T follicular helper cell (primary cell): ENCODE measurements at regions not wholly inside any gene's neighbourhood (a gene's known extent, or its start where the extent isn't known, plus 50 kb on each side); places are given as distances from the start of the nearest gene placed in this dataset.
"Not testable (repeated sequence)": the region's sequence is repeated elsewhere in the genome, so short reads cannot be mapped to it uniquely, and the experiment has no call there.

ENCODE experiments used
- DNase-seq: peaks from one replicate; pipeline ENCODE4 v3.0.0-alpha.2; 2020; ENCODE audit warnings: low read depth

DNA sequence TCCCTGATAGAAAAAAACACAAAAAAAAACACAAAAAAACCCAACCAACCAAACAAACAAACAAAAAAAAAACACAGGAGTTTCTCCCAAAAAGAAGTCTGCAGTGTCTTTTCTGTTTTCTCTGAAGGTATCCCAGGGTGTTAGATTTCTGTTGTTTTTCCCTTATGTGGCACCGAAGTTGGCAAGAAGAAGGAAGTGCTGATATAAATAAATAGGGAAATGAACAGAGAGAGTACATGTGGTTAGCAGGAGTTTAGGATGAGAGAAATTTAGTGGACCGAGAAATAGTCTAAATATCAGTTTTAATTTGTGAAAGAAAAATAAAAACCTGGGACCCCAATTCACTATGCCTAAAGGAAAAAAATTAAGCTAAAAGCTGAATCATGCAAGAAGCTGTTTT is 287.0 kb upstream of the SGCG start:
- DNase-seq, result no peak

DNA sequence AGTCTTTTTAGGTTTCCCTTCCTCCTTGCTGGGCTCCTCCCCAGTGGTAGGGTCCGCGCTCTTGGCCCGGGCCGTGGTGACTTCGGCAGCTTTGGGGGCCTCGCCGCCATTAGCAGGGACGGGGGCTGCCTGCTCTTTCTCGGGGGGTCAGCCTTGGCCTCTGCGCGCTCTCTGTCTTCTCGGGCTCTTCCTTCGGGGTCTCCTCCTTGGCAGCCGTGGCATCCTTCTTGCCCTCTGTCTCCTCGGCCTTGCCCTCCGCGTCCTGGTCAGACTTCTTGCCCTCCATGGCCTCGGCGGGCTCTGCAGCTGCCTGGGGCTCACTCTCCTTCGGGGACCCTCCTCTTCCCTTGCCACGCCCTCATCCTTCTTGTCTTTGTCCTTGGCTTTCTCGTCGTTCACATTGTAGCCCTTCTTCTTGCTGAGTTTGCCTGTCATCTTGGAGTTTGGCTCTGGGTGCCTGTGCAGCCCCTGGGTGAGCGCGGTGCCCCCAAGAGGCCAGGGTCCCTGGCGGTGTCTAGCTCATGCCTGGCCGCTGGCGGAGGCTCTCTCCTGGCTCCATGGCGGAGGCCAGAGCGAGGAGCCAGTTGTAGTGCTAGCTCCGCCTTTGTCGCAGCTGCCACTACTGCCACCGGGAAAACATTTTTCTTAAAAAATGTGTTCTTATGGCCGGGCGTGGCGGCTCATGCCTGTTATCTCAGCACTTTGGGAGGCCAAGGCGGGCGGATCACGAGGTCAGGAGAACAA is 283.0 kb upstream of the SGCG start:
- no peak for DNase-seq

DNA sequence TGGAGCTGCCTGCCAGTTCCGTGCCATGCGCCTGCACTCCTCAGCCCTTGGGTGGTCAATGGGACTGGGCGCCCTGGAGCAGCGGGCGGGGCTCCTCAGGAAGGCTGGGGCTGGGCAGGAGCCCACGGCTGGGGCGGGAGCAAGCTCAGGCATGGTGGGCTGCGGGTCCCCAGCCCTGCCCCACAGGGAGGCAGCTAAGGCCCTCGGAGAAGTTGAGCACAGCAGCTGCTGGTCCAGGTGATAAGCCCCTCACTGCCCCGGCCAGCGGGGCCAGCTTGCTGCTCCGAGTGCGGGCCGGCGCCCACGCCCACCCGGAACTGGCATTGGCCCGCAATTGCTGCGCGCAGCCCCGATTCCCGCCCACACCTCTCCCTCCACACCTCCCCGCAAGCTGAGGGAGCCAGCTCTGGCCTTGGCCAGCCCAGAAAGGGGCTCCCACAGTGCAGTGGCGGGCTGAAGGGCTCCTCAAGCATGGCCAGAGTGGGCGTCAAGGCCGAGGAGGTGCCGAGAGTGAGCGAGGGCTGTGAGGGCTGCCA is 280.3 kb upstream of the SGCG start:
- DNase-seq, result not testable (repeated sequence)

DNA sequence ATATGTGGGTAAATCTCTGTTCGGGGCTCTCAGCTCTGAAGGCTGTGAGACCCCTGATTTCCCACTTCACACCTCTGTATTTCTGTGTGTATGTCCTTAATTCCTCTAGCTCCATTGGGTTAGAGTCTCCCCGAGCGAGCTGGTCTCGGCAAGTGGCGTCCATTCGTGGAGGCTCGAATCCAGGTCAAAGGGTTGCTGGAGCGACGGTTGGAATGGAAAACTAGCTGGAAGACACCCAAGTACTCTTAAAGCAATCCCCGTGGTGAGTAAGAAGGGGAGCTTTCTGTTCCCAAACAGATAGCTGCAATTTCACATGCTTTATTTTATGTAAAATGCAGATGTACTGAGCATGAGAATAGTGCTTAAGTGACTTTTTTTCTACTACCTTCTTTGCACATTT is 277.5 kb upstream of the SGCG start:
- no peak for DNase-seq

DNA sequence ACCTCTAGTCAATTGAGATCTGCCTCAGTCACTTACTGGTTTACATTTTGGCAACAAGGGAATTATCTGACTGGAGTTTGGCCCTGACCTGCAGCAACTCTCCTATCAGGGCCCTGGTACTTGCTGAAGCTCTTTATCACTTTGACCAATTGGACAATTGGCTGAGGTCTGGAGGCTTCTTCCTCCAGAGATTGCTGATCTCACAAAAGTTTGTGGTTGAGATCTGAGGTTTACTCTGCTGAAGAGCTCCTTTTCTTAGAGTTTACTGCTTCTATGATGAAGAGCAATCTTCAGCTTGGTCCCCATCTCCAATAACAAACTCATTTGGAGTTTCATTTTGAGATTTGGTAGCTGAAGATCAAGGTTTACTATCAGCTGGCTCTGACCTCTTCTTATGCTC is 276.9 kb upstream of the SGCG start:
- no peak for DNase-seq

DNA sequence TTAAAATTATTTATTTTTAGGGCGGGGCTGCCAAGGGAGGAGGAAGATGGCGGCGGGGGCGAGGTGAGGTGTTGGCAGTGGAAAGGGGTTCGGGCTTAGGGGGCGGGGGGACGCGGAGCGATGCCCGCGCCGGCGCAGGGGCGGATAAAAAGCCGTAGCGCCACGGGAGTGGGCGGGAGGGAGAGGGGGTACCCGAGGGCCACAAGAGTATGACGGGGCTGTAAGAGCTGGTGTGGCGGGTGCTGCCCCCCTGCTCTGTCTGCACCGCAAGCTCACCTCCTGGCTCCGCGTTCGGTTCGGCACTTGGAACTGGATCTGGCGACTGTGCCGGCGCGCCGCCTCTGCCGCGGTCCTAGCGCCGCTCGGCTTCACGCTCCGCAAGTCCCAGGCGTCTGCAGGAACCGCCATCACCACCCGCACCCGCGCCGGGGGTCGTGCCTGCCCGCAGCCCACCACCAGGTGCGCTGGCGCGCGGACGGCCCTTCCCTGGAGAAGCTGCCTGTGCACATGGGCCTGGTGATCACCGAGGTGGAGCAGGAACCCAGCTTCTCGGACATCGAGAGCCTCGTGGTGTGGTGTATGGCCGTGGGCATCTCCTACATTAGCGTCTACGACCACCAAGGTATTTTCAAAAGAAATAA is 265.2 kb upstream of the SGCG start:
- DNase-seq, result no peak

DNA sequence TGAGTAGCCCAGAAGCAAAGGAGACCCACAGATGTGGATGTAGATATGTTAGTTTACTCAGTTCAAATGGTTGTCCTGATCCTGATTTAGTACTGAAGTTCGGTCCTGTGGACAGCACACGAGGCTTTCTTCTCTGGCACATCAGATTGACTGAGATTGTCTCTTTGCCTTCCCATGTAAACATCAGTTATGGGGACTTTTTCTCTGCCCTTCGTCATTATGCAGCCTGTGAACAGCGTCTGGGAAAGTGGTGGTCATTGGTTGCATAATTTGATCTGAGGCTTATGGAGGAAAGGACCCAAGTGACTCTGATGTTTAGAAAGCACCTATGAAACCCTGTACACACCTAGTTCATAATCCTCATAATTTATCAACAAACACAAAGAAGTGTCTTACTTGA is 264.5 kb upstream of the SGCG start:
- DNase-seq, result not testable (repeated sequence)

DNA sequence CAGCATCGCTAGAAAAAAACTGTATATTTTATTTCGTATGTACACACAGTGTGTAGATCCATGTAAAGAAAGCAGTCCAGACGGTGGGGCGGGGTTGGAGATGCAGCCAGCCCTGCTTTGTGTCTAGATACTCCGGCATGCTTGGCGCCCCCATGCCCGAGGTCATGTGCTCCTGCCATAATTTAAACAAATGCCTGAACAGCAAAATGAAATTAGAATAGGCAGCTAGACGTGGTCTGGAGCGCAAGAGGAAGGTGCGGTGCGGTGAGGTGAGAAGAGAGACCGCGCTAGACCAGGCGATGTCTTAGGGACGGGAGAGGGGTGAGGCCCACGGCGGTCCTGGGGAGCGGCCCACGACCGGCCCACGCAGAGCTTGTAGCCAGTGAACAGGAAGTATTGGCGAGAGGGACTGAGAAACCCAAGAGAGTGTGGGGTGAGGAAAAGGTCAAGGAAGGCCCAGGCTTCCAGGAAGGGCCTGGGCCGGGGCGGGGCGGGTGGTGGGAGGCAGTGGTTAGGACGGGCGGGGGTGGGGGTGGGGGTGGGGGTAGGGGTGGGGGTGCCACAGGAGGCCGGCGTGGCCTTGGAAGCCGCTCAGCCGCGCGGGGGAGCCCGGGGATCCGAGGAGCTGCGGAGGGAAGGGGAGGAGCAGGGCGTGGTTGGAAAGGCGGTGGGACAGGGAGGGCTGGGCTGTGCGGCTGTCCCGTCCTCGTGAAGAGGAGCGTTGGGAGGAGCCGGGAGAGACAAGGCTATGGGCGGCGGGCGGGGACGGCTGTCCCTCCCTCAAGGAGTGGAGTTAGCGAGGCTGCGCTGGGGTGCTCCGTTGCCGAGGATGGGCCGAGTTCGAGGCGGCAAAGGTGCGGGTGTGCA is 254.7 kb upstream of the SGCG start:
- DNase-seq, result no peak

DNA sequence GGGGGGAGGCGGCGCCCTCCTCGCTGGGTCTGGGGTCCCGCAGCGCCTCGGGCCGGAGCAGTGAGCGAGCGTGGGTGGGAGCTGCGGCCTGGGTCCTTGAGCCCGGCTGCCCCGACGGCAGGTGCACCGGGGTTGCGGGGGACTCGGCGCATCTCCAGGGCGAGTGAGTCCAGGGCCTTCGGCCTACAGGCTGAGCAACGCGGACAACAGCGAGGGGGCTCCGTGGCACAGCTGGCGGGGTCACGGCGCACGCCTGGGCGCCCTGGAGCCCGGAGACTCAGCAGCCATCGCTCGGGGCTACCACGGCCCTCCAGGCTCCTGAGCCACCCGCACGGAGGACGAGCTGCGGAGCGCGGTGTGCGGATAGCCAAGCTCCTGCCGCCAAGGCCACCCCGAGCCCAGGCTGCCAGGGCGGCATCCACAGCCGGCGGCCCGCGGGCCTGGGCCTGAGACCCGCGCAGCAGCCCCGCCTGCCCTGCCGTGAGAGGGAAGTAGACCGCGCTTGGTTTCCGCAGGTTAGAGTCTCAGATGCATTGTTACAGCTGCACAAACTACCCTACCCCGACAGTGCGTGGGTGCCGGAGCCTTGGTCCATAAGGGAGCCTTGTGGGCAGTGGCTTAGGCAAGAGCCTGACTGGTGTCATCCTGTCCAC is 253.9 kb upstream of the SGCG start:
- no peak for DNase-seq

DNA sequence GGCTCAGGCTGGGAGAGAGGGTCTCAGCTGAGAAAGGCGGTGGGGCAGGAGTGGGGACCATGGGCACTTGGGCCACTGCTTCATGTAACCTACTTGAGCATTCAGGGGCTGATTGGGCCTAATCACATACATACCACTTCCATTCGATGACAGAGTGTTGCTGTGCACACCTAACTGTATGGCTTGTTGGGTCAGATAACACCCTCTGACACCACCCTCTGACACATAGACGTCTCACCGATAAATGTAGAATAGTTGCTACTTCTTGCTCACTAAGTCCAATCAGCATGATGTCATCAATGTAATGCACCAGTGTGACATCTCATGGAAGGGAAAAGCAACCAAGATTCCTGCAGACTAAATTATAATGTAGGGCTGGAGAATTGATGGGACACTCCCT is 252.9 kb upstream of the SGCG start:
- not testable (repeated sequence) for DNase-seq

DNA sequence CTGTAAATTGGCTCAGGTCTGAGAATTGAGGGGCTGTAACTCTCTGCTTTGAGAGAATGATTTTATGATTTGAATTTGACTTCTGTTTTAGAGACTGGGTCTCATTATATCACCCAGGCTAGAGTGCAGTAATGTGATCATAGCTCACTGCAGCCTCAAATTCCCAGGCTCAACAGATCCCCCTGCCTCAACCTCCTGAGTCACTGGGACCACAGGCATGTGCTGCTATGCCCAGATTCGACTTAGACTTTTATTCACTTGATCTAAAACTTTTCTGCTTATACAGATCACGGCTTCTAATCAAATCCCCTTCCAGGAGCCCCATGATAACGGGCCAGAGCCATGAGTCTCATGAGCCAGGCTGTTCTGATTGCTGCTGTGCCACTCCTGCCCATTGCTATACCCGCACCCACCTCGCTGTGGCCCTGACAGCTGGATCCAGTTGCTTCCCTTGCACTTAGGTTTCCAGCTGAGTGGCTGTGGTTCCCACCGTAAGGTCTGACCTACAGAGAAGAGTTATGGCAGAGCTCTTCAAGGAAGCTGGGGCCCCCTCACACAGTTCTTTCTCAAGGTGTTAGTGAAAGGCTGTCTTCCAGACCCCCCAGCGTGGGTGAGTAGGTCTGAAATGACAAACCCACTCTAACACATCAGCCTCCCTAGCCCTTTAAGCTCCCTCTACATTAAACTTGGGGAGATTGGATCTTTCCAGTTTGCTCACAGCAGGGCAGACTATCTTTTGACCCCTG is 251.2 kb upstream of the SGCG start:
- no peak for DNase-seq

DNA sequence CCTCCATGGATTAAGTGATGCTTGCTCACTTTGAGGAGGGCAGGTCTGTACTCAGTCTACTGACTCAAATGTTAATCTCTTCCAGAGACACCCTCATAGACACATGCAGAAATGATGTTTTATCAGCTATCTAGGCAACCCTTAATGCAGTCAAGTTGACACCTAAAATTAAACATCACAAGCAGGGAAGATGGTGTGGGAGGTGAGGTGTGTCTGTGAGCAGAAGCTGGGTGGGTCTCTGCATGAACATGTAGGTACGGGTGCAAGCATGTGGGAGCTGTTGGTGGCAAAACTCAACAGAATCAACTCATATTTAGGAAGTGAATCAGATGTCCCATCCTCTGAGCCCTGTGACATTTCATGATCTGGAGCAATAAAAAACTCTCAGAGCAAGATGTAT is 249.2 kb upstream of the SGCG start:
- no peak for DNase-seq

DNA sequence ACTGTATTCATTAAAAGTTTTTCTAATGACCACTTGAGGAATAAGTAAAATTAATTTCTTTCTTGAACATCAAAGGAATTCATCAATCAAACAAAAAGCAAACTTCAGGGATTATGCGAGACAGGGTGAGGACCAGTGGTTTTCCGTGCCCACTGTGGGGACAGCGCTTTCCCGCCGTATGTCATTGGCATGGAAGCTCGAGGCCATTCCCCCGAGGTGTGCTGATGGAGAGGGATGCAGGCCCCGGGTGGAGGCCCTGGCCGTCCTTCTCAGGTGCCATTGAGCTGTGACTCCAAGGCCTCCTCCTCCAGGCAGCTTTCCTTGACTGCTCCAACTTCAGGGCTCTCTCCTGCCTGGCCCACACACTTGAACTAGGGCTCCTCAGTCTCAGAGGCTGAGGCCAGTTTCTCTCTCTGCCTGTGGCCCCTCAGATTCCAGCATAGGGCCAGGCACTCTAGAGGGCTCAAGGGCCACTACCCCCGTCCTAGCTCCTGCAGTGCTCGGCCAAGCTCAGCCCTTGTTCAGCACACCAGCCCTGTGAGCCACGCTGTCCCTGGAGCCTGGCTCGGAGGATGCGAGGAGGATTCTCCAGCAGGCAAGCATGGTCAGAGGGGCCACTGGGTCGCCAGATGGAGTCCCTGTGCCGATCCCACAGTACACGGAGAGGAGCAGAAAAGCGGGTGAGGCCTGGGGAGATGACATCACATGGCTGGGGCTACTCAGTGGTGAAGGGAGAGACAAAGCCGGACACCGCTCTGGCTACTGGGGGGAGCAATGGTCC is 248.0 kb upstream of the SGCG start:
- not testable (repeated sequence) for DNase-seq

DNA sequence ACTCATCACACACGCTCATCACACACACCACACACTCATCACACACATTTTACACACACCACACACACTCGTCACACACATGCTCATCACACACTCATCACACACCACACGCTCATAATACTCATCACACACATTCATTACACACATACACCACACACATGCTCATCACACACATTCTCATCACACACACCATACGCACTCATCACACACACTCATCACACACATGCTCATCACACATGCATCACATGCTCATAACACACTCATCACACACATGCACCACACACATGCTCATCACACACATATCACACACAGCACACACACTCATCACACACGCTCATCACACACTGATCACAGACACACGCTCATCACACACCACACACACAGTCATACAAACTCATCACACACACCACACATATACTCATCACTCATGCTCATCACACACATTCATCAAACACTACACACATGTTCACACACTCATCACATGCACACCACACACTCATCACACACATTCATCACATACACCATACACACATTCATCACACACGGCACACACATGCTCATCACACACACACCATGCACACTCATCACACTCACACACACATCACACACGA is 247.1 kb upstream of the SGCG start:
- no peak for DNase-seq

DNA sequence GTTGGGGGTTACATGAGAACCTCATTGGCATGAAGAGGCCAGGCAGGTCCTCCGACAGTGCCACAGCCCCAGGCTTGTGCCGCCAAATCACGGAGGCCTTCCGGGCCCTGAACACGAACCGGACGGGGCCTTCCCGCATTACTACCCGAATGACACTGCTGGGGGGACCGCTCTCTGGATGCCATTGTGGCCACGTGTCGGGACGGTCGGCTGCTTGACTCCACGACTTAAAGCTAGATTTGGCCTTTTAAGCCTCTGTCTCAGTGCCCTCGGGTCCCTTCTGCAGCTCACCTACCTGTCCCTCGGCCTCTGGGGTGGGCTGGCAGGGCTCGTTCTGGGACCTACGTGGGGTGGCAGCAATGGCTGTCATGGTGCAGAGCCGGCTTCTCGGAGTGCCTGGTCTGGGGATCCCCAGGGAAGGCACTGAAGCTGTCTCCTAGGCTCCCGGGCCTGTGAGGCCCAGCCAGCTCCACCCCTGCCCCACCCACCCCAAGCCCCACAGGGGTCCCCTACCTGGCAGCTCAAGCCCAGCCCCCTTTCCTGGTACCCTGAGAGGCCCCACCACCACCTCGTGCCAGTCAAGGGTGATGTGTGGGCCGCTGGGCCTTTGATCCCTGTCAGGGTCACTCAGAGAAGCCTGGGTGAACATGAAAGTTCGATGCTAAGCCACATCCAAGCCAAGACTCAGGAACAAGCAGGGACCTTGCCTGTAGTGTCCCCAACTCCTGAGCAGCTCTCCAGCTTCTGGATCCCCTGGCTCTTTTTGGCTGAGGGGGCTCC is 245.8 kb upstream of the SGCG start:
- no peak for DNase-seq

DNA sequence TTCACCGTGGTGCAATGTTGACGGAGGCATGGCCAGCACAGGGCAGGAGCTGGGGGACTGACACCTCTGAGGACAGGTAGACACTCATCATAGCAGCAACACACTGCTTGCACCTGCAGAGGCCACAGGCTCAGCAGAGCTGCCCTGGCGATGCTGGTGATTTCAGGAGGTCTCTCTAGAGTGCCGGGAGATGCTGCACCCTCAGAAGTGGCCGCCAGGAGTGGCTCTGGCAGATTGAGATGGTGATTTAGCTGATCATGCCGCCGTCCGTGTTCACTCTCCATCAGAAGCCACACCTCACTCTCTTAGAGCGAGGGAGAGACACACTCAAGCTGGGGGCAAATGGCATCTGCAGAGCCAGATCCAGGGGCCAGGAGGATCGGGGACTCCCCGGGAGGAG is 244.6 kb upstream of the SGCG start:
- no peak for DNase-seq

DNA sequence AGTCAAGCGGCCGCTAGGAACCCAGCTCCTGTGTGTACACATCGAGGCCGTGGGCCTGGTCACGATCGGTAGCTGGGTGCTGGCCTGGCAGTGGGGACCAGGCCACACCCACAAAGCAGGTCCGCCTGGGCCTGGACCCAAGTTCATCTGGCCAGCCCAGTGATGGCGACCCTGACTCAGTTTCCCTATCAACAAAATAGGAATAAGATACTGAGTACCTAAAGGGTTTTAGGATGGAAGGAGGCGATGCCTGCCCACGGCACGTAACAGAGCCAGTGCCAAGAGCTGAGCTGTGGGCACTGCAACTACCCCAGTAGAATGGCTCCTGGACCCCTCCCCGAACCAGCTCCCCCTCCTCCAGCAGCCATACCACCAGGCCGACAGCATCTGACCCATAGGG is 243.5 kb upstream of the SGCG start:
- DNase-seq, result no peak

DNA sequence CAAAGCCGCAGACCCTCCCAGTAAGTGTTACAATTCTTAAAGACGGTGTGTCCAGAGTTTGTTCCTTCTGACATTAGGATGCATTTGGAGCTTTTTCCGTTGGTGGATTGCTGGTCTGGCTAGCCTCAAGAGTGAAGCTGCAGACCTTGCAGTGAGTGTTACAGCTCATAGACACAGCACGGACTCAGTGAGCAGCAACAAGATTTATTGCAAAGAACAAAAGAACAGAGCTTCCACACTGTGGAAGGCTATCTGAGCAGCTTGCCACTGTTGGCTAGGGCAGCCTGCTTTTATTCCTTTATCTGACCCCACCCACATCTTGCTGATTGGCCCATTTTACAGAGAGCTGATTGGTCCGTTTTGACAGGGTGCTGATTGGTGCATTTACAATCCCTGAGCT is 242.8 kb upstream of the SGCG start:
- DNase-seq, result no peak

DNA sequence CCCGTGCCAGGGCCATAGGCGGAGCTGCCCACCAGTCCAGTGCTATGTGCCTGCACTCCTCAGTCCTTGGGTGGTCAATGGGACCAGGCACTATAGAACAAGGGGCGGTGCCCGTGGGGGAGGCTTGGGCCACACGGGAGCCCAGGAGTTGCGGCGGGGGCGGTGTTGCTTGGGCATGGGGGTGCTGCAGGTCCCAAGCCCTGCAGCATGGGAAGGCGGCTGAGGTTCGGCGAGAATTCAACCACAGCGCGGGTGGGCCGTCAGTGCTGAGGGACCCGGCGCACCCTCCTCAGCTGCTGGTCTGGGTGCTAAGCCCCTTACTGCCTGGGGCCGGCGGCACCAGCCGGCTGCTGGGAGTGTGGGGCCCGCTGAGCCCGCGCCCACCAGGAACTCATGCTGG is 242.2 kb upstream of the SGCG start:
- DNase-seq, result no peak
